GM10266 (cell line): ENCODE measurements at regions not wholly inside any gene's neighbourhood (a gene's known extent, or its start where the extent isn't known, plus 50 kb on each side); places are given as distances from the start of the nearest gene placed in this dataset.

Experiments used
- DNase-seq: peaks from one replicate; pipeline ENCODE4 v3.0.0; 2012; ENCODE audit errors: extremely low spot score
- TF ChIP-seq, protein P1 (sequence below): IDR thresholded peaks from 2 replicates; pipeline ENCODE4 v1.5.1; 2012; ENCODE audit warnings: mild to moderate bottlenecking, low read depth; ENCODE audit not compliant: control insufficient read depth, insufficient read depth; ENCODE audit errors: missing control alignments

- no peak for DNase-seq
- TF ChIP-seq, protein P1, sequence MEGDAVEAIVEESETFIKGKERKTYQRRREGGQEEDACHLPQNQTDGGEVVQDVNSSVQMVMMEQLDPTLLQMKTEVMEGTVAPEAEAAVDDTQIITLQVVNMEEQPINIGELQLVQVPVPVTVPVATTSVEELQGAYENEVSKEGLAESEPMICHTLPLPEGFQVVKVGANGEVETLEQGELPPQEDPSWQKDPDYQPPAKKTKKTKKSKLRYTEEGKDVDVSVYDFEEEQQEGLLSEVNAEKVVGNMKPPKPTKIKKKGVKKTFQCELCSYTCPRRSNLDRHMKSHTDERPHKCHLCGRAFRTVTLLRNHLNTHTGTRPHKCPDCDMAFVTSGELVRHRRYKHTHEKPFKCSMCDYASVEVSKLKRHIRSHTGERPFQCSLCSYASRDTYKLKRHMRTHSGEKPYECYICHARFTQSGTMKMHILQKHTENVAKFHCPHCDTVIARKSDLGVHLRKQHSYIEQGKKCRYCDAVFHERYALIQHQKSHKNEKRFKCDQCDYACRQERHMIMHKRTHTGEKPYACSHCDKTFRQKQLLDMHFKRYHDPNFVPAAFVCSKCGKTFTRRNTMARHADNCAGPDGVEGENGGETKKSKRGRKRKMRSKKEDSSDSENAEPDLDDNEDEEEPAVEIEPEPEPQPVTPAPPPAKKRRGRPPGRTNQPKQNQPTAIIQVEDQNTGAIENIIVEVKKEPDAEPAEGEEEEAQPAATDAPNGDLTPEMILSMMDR = no peak
Measured at GRCh38 chr10:33546031-33546430, 211.6 kb upstream of the NRP1 start.

DNA sequence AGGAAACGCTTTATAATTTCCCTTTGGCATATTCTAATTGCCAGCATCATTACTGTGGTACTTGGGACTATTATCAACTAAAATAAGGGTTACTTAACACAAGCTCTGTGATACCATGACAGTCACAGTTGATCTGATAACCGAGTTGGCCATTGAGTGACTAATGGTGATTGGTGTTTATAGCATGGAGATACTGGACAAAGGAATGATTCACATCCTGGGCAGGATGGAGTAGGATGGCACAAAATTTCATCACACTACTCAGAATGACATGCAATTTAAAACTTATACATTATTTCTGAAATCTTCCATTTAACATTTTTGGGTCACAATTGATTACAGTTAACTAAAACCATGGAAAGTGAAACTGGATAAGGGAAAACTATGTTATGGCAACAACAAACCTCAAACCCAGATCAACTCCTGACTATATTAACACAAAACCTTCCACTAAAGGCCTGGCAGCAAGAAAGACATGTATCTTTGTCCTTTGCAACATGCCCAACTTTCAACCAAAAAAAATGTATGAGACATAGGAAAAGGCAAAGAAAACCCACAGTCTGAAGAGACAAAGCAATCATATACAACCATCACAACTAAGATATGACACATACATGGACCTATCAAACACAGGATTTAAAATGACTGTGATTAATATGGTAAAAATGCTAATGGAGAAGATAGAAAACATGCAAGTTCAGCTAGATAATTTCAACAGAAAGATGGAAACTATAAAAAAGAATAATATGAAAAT lies 208.5 kb upstream of the NRP1 start:
- DNase-seq = no peak
- TF ChIP-seq, protein P1 = no peak

GRCh38 chr10:33539116-33539515 lies 204.6 kb upstream of the NRP1 start:
- DNase-seq = no peak
- TF ChIP-seq, protein P1 = no peak

GRCh38 chr10:33537066-33537465 lies 202.6 kb upstream of the NRP1 start:
- TF ChIP-seq, protein P1 = no peak
- DNase-seq = no peak

GRCh38 chr10:33536508-33536907 lies 202.0 kb upstream of the NRP1 start:
- TF ChIP-seq, protein P1 = no peak
- DNase-seq = no peak

- TF ChIP-seq, protein P1 = no peak
- no peak for DNase-seq
Measured at GRCh38 chr10:33535866-33536265, 201.4 kb upstream of the NRP1 start.

- no peak for DNase-seq
- TF ChIP-seq, protein P1 = no peak
Measured at GRCh38 chr10:33534416-33534815, 199.9 kb upstream of the NRP1 start.
